HEK293T (cell line): ENCODE measurements at regions not wholly inside any gene's neighbourhood (a gene's known extent, or its start where the extent isn't known, plus 50 kb on each side); places are given as distances from the start of the nearest gene placed in this dataset.

Experiments used
- CTCF ChIA-PET: fragments of 350-600 bp; formaldehyde crosslinking; extraction: SDS; loops from one replicate; lab custom pipeline; 2021; ENCODE audit warnings: antibody characterized with exemption, inconsistent platforms; lab: Yijun Ruan, JAX
- POLR2A ChIA-PET: fragments of 350-600 bp; formaldehyde crosslinking; extraction: SDS; loops from one replicate; lab custom pipeline; 2020; ENCODE audit warnings: antibody characterized with exemption, inconsistent platforms; lab: Yijun Ruan, JAX
- DNase-seq: peaks from one replicate; pipeline ENCODE4 v3.0.0; 2012; ENCODE audit warnings: mixed read lengths; ENCODE audit errors: extremely low spot score
- ARNT ChIP-seq: fragments of 450-650 bp; IDR thresholded peaks from 2 replicates; pipeline ENCODE4 v1.6.1; 2017; ENCODE audit warnings: mild to moderate bottlenecking
- BHLHE40 ChIP-seq: fragments of 450-650 bp; IDR thresholded peaks from 2 replicates; pipeline ENCODE4 v1.6.1; 2016; ENCODE audit warnings: mild to moderate bottlenecking, moderate library complexity, borderline replicate concordance
- CTBP1 ChIP-seq: fragments of 450-650 bp; IDR thresholded peaks from 2 replicates; pipeline ENCODE4 v1.6.1; 2016; ENCODE audit warnings: borderline replicate concordance
- ELF4 ChIP-seq: fragments of 450-650 bp; IDR thresholded peaks from 2 replicates; pipeline ENCODE4 v1.6.1; 2017; ENCODE audit warnings: antibody characterized with exemption
- FOXA1 ChIP-seq: fragments of 450-650 bp; IDR thresholded peaks from 2 replicates; pipeline ENCODE4 v1.6.1; 2016; ENCODE audit warnings: mild to moderate bottlenecking
- FOXK2 ChIP-seq: fragments of 450-650 bp; IDR thresholded peaks from 2 replicates; pipeline ENCODE4 v1.6.1; 2016; ENCODE audit warnings: mild to moderate bottlenecking
- FOXM1 ChIP-seq: fragments of 450-650 bp; IDR thresholded peaks from 2 replicates; pipeline ENCODE4 v1.6.1; 2017; ENCODE audit warnings: mild to moderate bottlenecking, borderline replicate concordance
- HDGF ChIP-seq: fragments of 450-650 bp; IDR thresholded peaks from 2 replicates; pipeline ENCODE4 v1.6.1; 2017; ENCODE audit warnings: antibody characterized with exemption, borderline replicate concordance
- L3MBTL2 ChIP-seq: fragments of 450-650 bp; conservative IDR thresholded peaks from 2 replicates; pipeline ENCODE4 v1.6.1; 2016; ENCODE audit warnings: mild to moderate bottlenecking
- LEF1 ChIP-seq: fragments of 450-650 bp; IDR thresholded peaks from 2 replicates; pipeline ENCODE4 v1.6.1; 2017; ENCODE audit warnings: mild to moderate bottlenecking, borderline replicate concordance
- NFRKB ChIP-seq: fragments of 450-650 bp; IDR thresholded peaks from 2 replicates; pipeline ENCODE4 v1.6.1; 2016; ENCODE audit warnings: mild to moderate bottlenecking, moderate library complexity
- PKNOX1 ChIP-seq: fragments of 450-650 bp; IDR thresholded peaks from 2 replicates; pipeline ENCODE4 v1.6.1; 2016
- SP1 ChIP-seq: fragments of 450-650 bp; IDR thresholded peaks from 2 replicates; pipeline ENCODE4 v1.6.1; 2017
- SUZ12 ChIP-seq: fragments of 450-650 bp; IDR thresholded peaks from 2 replicates; pipeline ENCODE4 v1.6.1; 2016; ENCODE audit warnings: mild to moderate bottlenecking
- TARDBP ChIP-seq: fragments of 450-650 bp; IDR thresholded peaks from 2 replicates; pipeline ENCODE4 v1.6.1; 2016
- ZNF384 ChIP-seq: fragments of 450-650 bp; IDR thresholded peaks from 2 replicates; pipeline ENCODE4 v1.6.1; 2016

GRCh38 chr5:175784230-175784629 lies 87.1 kb upstream of the CPLX2 start:
- no peak for TF ChIP-seq NFRKB
- no peak for TF ChIP-seq BHLHE40
- no peak for TF ChIP-seq ZNF384
- TF ChIP-seq TARDBP: no peak
- TF ChIP-seq FOXK2: no peak
- no peak for TF ChIP-seq ARNT
- no peak for TF ChIP-seq FOXA1
- TF ChIP-seq SP1: no peak
- TF ChIP-seq FOXM1: no peak
- TF ChIP-seq L3MBTL2: no peak
- no peak for TF ChIP-seq PKNOX1
- TF ChIP-seq CTBP1: no peak
- no peak for TF ChIP-seq ELF4
- ChIA-PET POLR2A (interaction anchor here (1.6 kb wide), 1 partner anchor 13 kb away, joined by 4 read pairs; no protein-coding TSS in a partner anchor), CTCF (no interaction called here)
- DNase-seq: no peak

- DNase-seq: no peak
- TF ChIP-seq FOXK2 (no peak), FOXA1 (no peak), CTBP1 (no peak), SUZ12 (no peak), LEF1 (no peak), L3MBTL2 (no peak), BHLHE40 (no peak), NFRKB (no peak), TARDBP (no peak), ELF4 (no peak), SP1 (no peak), HDGF (no peak), ZNF384 (no peak), PKNOX1 (no peak), FOXM1 (no peak), ARNT (no peak)
- ChIA-PET POLR2A (interaction anchor here (1.6 kb wide), 1 partner anchor 11 kb away, joined by 4 read pairs; no protein-coding TSS in a partner anchor), CTCF (no interaction called here)
Measured at GRCh38 chr5:175785681-175786080, 85.7 kb upstream of the CPLX2 start.

DNA sequence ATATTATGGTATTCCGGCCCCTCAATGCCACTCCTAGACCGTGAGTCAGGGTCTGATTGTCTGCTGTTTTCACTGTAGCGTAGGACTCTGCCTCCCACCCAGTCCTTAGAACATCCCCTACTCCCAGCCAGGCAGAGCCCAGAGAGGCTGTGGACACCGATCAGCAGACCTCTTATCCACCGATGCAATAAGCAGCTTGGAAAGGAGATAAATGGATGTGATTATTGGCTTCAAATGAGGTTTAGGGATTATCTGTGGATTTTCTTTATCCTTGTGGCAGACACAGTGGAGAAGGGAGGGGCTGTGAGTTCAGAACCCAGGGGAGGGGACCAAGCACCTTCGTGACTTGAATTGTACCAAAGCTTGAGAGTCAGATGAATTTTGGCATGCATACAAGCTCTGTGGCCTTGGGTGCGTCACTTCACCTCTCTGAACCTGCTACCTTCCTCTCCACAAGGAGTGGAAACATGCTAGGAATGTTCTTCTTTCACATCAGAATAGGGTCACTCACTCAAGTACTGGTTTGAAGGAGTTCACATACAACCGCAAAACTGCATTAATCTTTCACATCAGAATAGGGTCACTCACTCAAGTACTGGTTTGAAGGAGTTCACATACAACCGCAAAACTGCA lies 83.1 kb upstream of the CPLX2 start:
- POLR2A ChIA-PET: interaction anchor here (1.4 kb wide), 1 partner anchor 8 kb away, joined by 4 read pairs; no protein-coding TSS in a partner anchor
- CTCF ChIA-PET: no interaction called here
- TF ChIP-seq FOXK2 (no peak), FOXA1 (no peak), HDGF (no peak), SP1 (no peak), TARDBP (no peak), FOXM1 (no peak), SUZ12 (no peak), PKNOX1 (no peak), L3MBTL2 (no peak), BHLHE40 (no peak), NFRKB (no peak), ARNT (no peak), LEF1 (no peak), CTBP1 (no peak), ELF4 (no peak), ZNF384 (no peak)
- no peak for DNase-seq

GRCh38 chr5:175789670-175790069 lies 81.7 kb upstream of the CPLX2 start:
- POLR2A ChIA-PET: no interaction called here
- CTCF ChIA-PET: no interaction called here
- TF ChIP-seq L3MBTL2: no peak
- no peak for TF ChIP-seq BHLHE40
- no peak for TF ChIP-seq ARNT
- TF ChIP-seq LEF1: no peak
- no peak for TF ChIP-seq SUZ12
- no peak for TF ChIP-seq FOXM1
- no peak for TF ChIP-seq CTBP1
- TF ChIP-seq ELF4: no peak
- no peak for TF ChIP-seq TARDBP
- no peak for TF ChIP-seq FOXK2
- TF ChIP-seq SP1: no peak
- DNase-seq: no peak

GRCh38 chr5:175790796-175791195 lies 80.6 kb upstream of the CPLX2 start:
- POLR2A ChIA-PET: no interaction called here
- CTCF ChIA-PET: no interaction called here
- no peak for TF ChIP-seq BHLHE40
- no peak for TF ChIP-seq CTBP1
- TF ChIP-seq NFRKB: no peak
- no peak for TF ChIP-seq ZNF384
- no peak for TF ChIP-seq LEF1
- TF ChIP-seq PKNOX1: no peak
- no peak for TF ChIP-seq TARDBP
- no peak for TF ChIP-seq FOXM1
- TF ChIP-seq SUZ12: no peak
- no peak for TF ChIP-seq ELF4
- TF ChIP-seq HDGF: no peak
- DNase-seq: no peak
